ENCODE measurements at regions not wholly inside any gene's neighbourhood (a gene's known extent, or its start where the extent isn't known, plus 50 kb on each side); places are given as distances from the start of the nearest gene placed in this dataset.

- TF ChIP-seq SPI1 (IDR thresholded peaks at IDR 0.05; ENCODE audit: low read depth, low read length), result no peak
- TF ChIP-seq POLR2A (IDR thresholded peaks at IDR 0.05; ENCODE audit: low read depth, low read length), result no peak
Measured at GRCh38 chr2:217179854-217180253, 320.0 kb upstream of the TNP1 start.
